ENCODE measurements at regions not wholly inside any gene's neighbourhood (a gene's known extent, or its start where the extent isn't known, plus 50 kb on each side); places are given as distances from the start of the nearest gene placed in this dataset.

GRCh38 chr4:84189144-84189543 is 309.9 kb downstream of the NKX6-1 start:
- H3K36me3 ChIP-seq (ENCODE audit: control insufficient read depth, insufficient read depth, low read length), result no peaks in the 10 kb centered on the region
- no peaks in the 10 kb centered on the region for H3K9me3 ChIP-seq (ENCODE audit: control insufficient read depth, insufficient read depth, low read length)
- dilution Hi-C loops (cut with HindIII; ENCODE audit: low sequenced_read_pairs, unreplicated experiment), result no loop called here
- H2AFZ ChIP-seq (replicated peaks; ENCODE audit: low read length, poor library complexity), result no peak overlapping the region
- H4K8ac ChIP-seq (ENCODE audit: low read depth in 2 of 2, low read length in 2 of 2), result no peak overlapping the region
- H3K23ac ChIP-seq (ENCODE audit: low read depth, low read length), result no peak overlapping the region
- ChIA-PET CTCF (no interaction called here), POLR2A (ENCODE audit: unreplicated experiment) (no interaction called here)
- H2BK15ac ChIP-seq (ENCODE audit: low read depth, low read length), result no peak overlapping the region
- WGBS, 2 experiments (ENCODE audit: extremely low coverage in 2 of 2, insufficient read length in 1 of 2), result no CpG with 5 or more reads among the region's 1 CpG
- no peaks in the 10 kb centered on the region for H3K4me1 ChIP-seq (ENCODE audit: control insufficient read depth, insufficient read depth, low read length)
- BruUV-seq (replicated peaks), result no TSS peak
- intact Hi-C loops (cut with micrococcal nuclease), result no loop called here
- H3K4ac ChIP-seq (ENCODE audit: low read depth, low read length), result no peak overlapping the region
- no peak overlapping the region for H4K5ac ChIP-seq (ENCODE audit: low read depth, low read length)
- H2BK20ac ChIP-seq (ENCODE audit: low read depth, low read length), result no peak overlapping the region
- ATAC-seq (ENCODE audit: low read depth) (no peak), DNase-seq (no peak)
- H3K27ac ChIP-seq (ENCODE audit: insufficient read depth, low read length), result no peak overlapping the region
- no peaks in the 10 kb centered on the region for H3K79me1 ChIP-seq (ENCODE audit: low read depth in 1 of 2, low read length in 2 of 2)
- H3K14ac ChIP-seq (replicated peaks; ENCODE audit: low read depth, low read length), result no peak overlapping the region
- H2AK5ac ChIP-seq (ENCODE audit: low read depth, low read length), result no peak overlapping the region
- no peak overlapping the region for H3K9ac ChIP-seq (ENCODE audit: low read depth, low read length)
- H3K9me1 ChIP-seq (ENCODE audit: insufficient read depth, low read length), result no peaks in the 10 kb centered on the region
- H2BK120ac ChIP-seq (ENCODE audit: low read depth, low read length), result no peak overlapping the region
- no peak overlapping the region for H2BK5ac ChIP-seq (ENCODE audit: low read depth, low read length, poor library complexity, severe bottlenecking)
- H4K20me1 ChIP-seq (ENCODE audit: insufficient read depth, low read length), result no peaks in the 10 kb centered on the region
- TF ChIP-seq CHD1 (IDR thresholded peaks at IDR 0.05; ENCODE audit: low read depth, low read length) (no peak), CTCF (conservative IDR thresholded peaks at IDR 0.05; ENCODE audit: low read depth, low read length) (no peak), ELK1 (IDR thresholded peaks at IDR 0.05; ENCODE audit: borderline replicate concordance, low read depth, low read length) (no peak), CEBPB (IDR thresholded peaks at IDR 0.05; ENCODE audit: low read depth, low read length) (no peak), MAFK (IDR thresholded peaks at IDR 0.05; ENCODE audit: low read depth, low read length) (no peak), MXI1 (IDR thresholded peaks at IDR 0.05; ENCODE audit: borderline replicate concordance, low read depth, low read length) (no peak), RCOR1 (IDR thresholded peaks at IDR 0.05; ENCODE audit: insufficient replicate concordance, low read length) (no peak), FOS (IDR thresholded peaks at IDR 0.05; ENCODE audit: low read depth, low read length) (no peak), MAZ (IDR thresholded peaks at IDR 0.05; ENCODE audit: borderline replicate concordance, low read depth, low read length) (no peak), USF2 (IDR thresholded peaks at IDR 0.05; ENCODE audit: low read depth, low read length) (no peak), NFE2L2 (IDR thresholded peaks at IDR 0.05; ENCODE audit: low read depth, low read length) (no peak), RAD21 (IDR thresholded peaks at IDR 0.05; ENCODE audit: low read length) (no peak), SMC3 (IDR thresholded peaks at IDR 0.05; ENCODE audit: low read depth, low read length) (no peak), POLR2A (IDR thresholded peaks at IDR 0.05; ENCODE audit: low read depth, low read length) (no peak), BHLHE40 (IDR thresholded peaks at IDR 0.05; ENCODE audit: low read depth, low read length) (no peak), RFX5 (IDR thresholded peaks at IDR 0.05; ENCODE audit: low read depth, low read length) (no peak)
- H4K91ac ChIP-seq (ENCODE audit: insufficient read depth, low read depth, low read length), result no peak overlapping the region
- no peak overlapping the region for H2AK9ac ChIP-seq (replicated peaks; ENCODE audit: low read depth, low read length, poor library complexity)
- H3K27me3 ChIP-seq (ENCODE audit: control insufficient read depth, insufficient read depth, low read length), result no peaks in the 10 kb centered on the region
- H3K18ac ChIP-seq (ENCODE audit: low read depth, low read length), result no peak overlapping the region
- no peak overlapping the region for H3K4me3 ChIP-seq (ENCODE audit: insufficient read depth, low read depth, low read length)
- H3K56ac ChIP-seq (ENCODE audit: extremely low read depth, insufficient read depth, low read length), result no peak overlapping the region
- in situ Hi-C loops (cut with MboI; ENCODE audit: low sequenced_read_pairs), result no loop called here
- no peak overlapping the region for H3K4me2 ChIP-seq (ENCODE audit: low read depth, low read length)

All from IMR-90 (cell line).